HG02798 (cell line): ENCODE measurements at regions not wholly inside any gene's neighbourhood (a gene's known extent, or its start where the extent isn't known, plus 50 kb on each side); places are given as distances from the start of the nearest gene placed in this dataset.
"Not testable (repeated sequence)": the region's sequence is repeated elsewhere in the genome, so short reads cannot be mapped to it uniquely, and the experiment has no call there.

Experiments used
- ATAC-seq: cut with Tn5 transposase; IDR thresholded peaks from one replicate; pipeline ENCODE4 v1.9.1; 2021; ENCODE audit warnings: mild to moderate bottlenecking; ENCODE audit not compliant: unreplicated experiment, poor library complexity

DNA sequence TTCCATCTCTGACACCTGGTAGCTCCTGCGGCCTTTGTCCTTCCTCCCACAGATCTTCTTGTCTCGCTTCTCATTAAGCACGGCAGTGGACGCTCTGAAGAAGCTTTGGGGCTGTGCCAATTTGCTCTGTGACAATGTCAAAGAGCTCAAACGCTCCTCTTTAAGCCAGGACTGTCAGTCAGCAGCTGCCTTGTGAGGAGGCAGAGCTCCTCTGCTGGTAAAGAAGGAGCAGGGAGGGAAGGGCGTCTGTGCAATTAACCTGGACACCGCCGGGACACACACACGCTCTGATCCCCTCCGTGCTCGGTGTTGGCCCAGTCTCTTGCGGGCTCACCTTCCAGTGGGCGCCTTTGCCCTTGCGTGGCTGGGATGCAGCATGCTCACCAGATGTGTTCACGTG is 373.9 kb downstream of the BRD1 start:
- no peak for ATAC-seq

DNA sequence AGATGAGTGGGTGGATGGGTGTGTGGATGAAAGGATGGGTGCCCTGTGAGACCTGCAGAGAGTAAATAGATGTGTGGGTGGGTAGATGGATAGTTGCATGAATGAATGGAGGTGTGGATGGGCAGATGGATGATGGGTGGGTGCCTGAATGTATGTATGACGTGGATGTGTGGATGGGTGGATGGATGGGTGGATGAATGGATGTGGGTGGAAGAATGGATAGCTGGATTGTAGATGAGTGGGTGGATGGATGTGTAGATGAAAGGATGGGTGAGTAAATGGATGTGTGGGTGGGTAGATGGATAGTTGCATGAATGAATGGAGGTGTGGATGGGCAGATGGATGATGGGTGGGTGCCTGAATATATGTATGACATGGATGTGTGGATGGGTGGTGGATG is 374.7 kb downstream of the BRD1 start:
- ATAC-seq: not testable (repeated sequence)

DNA sequence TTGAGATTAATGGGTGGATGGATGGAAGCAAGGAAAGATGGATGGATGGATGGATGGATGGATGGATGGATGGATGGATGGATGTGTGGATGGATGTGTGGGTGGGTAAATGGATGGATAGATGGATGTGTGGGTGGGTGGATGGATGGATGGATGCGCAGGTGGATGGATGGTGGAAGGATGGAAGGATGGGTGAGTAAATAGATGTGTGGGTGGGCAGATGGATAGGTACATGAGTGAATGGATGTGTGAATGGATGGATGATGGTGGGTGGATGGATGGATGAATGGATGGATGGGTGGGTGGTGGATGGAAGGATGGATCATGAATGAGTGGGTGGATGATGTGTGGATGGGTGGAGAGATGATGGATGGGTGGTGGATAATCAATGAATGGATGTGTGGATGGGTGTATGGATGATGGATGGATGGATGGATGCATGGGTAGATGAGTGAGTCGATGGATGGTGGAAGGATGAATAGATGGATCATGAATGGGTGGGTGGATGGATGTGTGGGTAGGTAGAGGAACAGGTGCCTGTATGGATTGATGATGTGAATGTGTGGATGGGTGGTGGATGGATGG is 375.2 kb downstream of the BRD1 start:
- no peak for ATAC-seq

DNA sequence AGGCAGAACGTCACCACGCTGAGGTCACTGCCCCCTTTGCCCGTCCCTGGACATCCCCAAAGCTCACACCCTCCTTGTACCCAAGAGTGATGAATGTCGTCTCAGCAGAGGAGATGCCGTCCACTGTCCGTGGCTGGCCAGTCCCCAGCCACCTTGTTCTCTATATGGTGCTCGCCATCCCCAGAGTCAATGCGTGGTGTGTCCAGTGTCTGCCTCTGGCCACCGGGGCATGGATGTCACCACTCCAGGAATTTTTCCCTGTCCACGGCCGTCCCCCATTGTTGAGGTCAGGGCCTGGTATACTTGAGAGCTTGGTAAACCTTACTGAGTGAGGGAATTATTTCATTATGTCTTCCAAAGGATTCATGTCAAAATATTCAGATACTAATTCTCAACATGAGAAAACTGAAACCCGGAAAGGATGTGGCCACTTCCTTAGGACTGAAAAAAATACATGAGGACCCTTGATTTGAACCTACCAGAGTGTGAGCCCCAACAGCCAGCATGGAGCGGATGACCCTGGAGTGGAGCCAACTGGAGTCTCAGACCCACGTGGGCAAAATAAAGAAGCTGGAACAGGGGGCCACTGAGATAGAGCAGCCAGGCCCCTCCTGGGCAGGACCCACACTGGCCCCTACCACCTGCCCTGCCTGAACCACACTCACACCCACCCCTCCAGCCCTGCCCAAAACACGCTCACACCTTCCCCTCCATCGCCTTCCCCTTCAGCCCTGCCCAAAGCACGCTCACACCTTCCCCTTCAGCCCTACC is 376.4 kb downstream of the BRD1 start:
- ATAC-seq: no peak

DNA sequence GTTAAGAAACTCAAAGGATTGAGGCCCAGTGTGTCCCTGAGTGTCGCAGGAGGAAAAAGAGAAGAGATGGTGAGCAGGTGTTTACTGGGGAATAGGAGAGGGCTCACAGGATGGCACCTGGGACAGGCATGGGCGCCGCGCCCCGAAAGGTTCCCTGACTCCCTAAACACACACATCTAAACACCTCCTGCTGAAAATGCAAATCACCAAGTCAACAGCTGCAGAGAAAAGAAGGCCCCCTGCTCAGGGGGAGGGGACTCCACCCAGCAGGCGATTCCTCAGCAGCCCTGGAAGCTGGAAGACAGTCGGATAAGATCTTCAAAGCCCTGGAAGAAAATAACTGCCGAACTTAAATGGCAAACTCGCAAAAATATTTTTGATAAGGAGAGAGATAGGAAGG is 377.2 kb downstream of the BRD1 start:
- ATAC-seq: no peak

DNA sequence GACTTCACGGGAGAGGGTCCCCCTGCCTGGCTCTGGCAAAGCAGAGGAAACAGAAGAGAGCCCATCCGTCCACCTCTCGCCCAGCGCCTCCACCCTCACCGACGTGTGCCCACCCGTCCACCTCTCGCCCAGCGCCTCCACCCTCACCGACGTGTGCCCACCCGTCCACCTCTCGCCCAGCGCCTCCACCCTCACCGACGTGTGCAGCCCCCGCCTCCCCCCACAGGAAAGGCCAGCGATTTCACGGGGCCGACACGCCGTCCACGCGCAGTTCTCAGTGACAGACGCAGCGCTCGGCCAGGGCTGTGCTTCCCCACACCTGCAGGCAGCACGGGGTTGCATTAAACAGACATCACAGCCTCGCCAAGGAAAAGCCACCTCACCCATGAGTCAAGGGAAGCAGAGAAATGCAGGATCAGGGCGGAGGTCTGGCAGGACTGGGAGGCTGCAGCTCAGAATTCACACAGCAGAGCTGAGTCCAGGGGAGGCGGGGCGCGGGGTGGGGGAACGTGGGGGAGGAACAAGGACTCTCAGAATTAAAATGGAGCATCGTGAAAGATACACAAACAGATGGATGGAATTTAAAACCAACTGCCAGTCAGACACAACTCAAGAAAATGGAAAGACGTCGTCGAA is 377.7 kb downstream of the BRD1 start:
- no peak for ATAC-seq

DNA sequence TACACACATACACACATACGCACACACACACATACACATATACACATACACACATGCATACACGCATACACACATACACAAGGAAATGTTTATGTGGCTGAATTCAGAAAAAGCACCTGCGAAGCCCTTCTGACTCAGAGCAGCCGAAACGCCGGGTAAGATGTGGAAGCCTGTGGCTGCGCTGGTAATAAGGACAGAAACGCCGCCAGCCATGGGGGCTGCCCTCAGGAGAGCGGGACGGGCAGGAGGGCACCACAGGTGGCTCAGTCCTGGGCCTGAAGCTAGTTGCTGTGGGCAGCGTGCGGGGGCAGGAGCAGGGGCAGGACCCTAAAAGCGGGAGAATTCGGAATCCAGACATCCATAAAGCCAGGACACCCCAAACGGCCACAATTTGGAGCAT is 378.3 kb downstream of the BRD1 start:
- ATAC-seq: no peak

DNA sequence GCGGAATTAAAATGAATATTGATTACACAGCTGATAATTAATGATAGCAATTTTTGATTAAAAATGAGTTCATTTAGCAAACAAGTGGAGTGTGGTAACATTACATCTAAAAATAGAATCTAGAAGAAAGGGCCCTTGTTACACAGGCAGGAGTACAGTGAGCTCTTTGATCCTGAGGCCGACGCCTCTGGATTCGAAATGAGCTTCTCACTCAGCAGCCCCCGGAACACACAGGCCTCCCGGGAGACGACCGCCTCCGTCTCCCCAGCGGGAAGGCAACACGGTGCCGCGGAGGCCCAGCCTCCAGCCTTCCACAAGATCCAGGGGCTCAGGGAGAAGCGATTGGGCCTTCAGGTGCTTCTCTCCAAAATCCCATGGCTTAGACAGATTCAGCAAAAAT is 379.1 kb downstream of the BRD1 start:
- ATAC-seq: no peak

DNA sequence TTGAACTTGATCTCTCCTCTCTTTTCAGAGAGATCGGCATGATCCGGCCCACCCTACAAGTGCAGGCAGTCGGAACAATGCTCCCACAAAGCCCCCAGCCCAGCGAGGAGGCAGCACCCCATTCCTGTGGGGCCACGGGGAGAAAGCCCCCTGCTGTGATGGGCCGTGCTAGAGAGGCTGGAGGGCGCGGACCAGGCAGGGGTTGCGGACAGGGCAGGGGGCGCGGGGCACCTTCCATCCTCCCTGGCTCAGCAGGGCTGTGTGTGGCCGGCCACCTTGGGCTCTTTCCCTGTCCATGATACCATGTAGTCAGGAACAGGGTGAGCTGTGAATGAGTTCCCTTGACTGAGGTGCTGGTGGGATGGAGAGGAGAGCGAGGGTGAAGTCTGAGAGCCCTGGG is 379.8 kb downstream of the BRD1 start:
- no peak for ATAC-seq

DNA sequence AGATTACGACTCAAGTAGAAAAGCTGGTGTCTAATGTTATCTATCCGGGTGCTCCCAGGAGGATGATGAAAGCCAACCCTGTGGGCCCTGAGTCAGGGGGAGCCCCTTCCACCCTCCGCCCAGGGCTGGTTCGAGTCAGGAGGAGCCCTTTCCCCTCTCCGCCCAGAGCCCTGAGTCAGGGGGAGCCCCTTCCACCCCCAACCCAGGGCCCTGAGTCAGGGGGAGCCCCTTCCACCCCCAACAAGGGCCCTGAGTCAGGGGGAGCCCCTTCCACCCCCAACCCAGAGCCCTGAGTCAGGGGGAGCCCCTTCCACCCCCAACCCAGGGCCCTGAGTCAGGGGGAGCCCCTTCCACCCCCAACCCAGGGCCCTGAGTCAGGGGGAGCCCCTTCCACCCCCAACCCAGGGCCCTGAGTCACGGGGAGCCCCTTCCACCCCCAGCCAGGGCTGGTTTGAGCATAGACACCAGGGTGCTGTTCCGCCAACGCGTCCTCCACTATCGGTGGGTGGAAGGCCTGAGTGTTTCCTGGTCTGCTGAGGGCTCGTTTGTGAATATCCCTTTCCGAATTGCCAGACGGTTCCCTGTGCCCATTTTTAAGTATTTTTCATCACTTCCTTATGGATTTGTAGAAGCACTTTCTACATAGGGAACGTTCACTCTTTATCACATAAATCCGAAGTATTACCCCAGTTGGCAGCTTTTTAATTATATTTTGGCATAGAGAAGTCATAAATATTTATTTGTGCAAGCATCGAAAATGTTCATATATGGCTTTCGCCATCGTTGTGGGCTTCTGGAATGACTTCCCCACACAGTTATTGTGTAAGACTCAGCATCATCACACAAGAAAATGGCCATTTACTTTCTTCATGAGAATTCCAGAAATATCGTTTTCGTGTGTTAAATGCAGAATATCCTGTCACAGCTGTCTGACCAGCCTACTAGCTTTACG is 380.6 kb downstream of the BRD1 start:
- no peak for ATAC-seq

DNA sequence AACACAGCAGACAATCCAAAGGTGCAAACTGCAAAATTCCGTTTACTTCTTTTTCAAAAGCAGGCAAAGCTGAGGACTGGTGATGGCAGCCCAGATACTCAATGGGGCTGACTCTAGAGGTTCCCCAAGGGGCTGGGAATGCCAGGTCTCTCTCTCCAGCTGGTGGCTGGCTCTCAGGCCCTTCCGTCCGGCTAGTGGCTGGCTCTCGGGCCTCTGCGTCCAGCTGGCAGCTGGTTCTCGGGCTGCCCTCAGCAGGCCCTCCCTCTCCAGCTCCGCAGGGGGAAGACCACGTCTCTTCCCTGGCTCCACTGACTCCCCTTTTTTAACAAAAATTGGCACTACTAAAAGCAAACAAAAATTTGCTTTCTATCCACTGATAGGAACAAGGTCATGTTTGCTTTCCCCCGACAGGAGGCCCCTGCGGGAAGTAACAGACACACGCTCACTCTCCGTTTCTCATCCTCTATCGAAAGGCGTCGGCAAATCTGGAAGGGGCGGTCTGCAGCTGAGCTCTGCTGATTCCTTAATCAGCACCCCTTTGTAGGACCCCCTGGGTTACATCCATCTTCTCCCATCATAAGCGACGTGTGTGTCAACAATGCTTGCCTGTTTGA is 381.4 kb downstream of the BRD1 start:
- no peak for ATAC-seq

DNA sequence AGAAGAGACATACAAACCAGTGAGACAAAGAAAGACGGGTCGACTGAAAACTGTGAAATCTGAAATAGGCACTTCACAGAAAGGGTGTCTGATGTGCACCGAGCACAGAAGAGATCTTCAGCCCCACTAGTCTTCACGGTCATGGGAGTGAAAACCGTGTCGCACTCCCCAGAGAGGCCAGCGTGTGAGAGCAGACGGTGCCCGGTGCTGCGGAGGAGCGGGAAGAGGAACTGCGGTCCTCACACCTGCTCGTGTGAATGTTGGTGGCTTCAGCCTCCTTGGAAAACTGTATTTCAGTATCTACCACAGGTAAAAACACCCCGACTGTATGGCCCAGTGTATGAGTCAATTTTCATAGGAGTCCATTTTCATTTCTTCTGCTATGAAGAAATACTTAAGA is 382.9 kb downstream of the BRD1 start:
- ATAC-seq: no peak

DNA sequence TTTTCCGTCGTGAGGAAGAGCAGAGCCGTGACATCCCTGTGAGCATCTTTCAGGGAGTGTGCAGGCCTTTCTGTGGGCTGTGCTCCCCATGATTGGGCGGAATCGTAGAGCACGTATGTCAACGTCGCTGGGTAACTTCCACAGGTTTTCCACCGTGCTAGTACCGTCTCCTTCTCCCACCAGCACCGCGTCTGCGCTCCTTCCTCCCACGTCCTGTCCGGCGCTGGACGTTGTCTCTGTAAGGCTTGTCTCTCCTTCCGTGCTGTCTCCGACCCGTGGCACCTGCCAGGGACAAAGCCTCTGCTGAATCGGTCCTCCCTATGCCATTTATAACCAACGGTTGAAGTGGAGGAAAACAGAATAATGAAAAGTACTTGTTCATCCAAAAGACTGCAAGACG is 386.7 kb downstream of the BRD1 start:
- no peak for ATAC-seq

DNA sequence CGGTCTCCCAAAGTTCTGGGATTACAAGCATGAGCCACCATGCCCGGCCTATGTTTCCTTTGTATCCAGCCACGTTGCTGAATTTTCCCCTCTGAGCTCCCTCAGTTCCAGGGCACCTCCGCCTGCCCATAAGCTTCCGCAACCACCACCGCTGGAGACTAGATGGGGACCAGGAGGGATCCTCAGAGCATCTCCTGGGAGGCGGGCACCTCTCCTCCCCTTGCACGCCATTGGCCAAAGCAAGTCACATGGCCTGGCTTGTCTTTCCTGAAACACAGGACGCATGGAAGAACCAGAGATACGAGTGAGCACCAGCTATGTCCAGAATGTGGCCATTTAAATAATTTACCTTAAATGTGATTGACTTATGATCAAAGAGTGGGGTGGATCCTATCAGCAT is 388.3 kb downstream of the BRD1 start:
- no peak for ATAC-seq

DNA sequence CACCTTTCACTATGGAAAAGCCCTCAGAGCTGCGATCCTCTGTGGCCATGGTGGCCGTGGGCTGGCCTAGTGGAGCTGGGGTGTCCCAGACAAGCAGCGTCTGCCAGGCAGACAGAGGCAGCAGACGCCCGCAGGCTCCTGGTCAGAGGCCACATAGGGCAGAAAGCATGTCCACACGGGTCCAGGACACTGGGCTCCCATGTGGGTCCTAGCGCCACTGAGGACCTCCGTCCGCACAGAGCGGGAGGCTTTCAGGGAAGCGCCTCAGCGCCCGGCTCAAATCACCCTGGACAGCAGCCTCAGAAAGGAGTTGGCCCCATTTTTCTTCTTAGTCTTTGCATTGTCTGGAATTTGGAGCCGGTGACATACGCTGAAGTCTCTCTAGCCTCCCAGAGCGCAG is 389.7 kb downstream of the BRD1 start:
- no peak for ATAC-seq

DNA sequence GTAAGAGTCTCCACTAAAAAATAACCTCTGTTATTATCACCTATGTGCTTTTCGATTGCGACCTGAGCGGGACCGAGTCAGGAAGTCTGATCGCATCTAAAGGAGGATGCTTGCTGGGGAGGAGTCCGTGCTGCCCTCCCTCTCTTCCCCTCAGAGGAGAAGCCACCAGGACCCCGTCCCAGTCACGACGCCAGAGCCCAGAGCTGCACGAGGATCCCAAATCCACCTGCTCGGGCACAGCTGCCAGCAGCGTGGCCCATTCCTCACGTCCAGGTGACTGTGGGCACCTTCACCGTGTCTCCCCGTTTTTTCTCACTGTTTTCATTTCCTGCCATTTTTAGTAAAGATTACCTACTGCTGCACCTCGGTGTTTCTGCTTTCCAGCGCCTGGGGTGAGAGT is 390.3 kb downstream of the BRD1 start:
- ATAC-seq: no peak

DNA sequence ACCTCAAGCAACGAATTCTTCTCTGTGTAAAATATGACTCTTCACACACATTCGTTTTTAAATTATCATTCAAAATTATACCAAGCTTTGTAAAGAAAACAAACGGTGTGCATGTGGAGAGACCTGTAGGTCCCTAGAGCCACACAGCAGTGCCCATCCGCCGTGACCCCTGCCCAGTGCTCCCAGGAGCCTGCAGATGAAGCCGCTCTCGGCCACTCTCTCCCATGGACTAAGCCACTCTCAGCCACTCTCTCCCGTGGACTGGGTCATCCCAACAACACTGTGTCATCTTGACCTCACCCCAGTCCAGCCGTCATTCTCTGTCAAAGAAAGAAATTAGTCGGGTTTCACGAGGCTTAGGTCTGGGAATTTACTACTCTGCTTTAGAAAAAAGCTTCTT is 391.6 kb downstream of the BRD1 start:
- no peak for ATAC-seq

DNA sequence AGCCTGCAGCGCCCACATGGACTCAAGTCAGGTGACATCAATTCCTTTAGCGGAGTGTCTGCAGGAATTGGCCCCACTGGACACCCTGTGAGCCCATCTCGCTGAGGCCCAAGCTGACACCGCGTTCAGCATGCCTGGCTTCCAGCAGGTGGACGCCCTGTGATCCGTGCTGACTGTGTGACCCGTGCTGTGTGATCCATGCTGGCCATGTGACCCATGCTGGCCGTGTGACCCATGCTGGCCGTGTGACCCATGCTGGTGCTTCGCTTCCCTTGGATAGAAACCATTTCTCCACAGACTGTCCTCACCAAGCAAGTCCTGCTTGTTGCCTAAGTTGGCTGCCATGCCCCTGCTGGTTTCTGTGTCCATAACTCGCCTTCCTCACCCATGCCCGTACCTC is 392.1 kb downstream of the BRD1 start:
- no peak for ATAC-seq

DNA sequence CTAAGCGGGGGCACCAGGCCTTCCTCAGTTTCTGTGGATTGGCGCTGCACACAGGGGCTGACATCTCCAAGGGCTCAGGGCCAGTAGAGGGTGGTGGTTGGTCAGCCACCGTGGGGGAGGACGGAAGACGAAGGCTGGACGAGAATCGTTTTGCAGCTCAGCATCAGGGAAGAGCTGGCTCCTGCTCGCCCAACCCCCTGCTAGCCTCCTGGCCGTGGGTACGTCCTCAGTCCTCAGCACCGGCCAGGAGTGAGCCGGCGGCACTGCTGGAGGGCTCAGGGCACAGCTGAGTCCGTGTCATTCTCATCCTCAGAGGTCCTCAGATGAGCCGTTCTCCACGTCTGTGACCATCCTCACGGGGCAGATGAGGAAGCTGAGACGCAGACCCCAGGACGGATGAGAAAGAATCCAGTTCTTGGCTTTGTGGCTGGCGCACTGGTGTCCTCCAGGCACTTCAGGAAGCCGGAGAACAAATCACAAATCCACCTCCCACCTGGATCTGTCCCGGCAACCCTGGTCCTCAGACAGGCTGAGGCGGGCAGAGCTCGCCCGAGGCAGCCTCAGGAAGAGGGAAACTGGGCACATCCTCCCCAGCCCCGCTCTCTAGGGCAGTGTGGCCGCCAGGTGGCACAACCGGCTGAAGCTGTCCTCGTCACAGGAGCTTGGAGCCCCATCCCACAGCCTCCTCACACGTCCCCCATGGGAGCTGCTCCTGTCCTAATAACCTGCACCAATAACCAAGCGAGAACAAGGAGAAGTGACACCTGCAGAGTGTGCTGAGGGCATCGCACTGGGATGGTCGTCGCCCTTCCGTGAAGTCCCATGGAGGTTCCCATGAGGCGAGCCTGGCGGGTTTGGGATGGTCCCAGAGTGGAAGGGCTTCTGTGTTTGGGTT is 393.7 kb downstream of the BRD1 start:
- no peak for ATAC-seq
